H9 (cell line): ENCODE measurements at regions not wholly inside any gene's neighbourhood (a gene's known extent, or its start where the extent isn't known, plus 50 kb on each side); places are given as distances from the start of the nearest gene placed in this dataset.

Experiments used
- DNase-seq: peaks from one replicate; pipeline ENCODE4 v3.0.0-alpha.2; 2017
- H2AFZ ChIP-seq: one replicate; pipeline ENCODE4 v1.6.1; 2013; ENCODE audit warnings: mild to moderate bottlenecking, low read length, control low read depth, moderate library complexity
- H2AK5ac ChIP-seq: 2 replicates; pipeline ENCODE4 v1.6.1; 2013; ENCODE audit warnings: low read length, control low read depth, mixed read lengths; ENCODE audit not compliant: insufficient read length
- H2BK120ac ChIP-seq: one replicate; pipeline ENCODE4 v1.6.1; 2013; ENCODE audit warnings: low read depth, mild to moderate bottlenecking, low read length, control low read depth, inconsistent platforms; ENCODE audit not compliant: poor library complexity, severe bottlenecking
- H2BK12ac ChIP-seq: 2 replicates; pipeline ENCODE4 v1.6.1; 2013; ENCODE audit warnings: low read length, control low read depth, mixed read lengths, low read depth; ENCODE audit not compliant: insufficient read length
- H2BK15ac ChIP-seq: 2 replicates; pipeline ENCODE4 v1.6.1; 2013; ENCODE audit warnings: low read depth, low read length, control low read depth
- H2BK20ac ChIP-seq: one replicate; pipeline ENCODE4 v1.6.1; 2013; ENCODE audit warnings: low read depth, mild to moderate bottlenecking, low read length, control low read depth, inconsistent platforms; ENCODE audit not compliant: poor library complexity, severe bottlenecking
- H2BK5ac ChIP-seq: 2 replicates; pipeline ENCODE4 v1.6.1; 2013; ENCODE audit warnings: low read length, control low read depth, mixed read lengths; ENCODE audit not compliant: insufficient read length
- H3K14ac ChIP-seq: 2 replicates; pipeline ENCODE4 v1.6.1; 2013; ENCODE audit warnings: low read length, control low read depth; ENCODE audit not compliant: insufficient read depth
- H3K18ac ChIP-seq: 2 replicates; pipeline ENCODE4 v1.6.1; 2013; ENCODE audit warnings: low read depth, mild to moderate bottlenecking, mixed read lengths, low read length, control low read depth; ENCODE audit not compliant: insufficient read length
- H3K23ac ChIP-seq: 2 replicates; pipeline ENCODE4 v1.6.1; 2013; ENCODE audit warnings: low read length, control low read depth, mixed read lengths, low read depth; ENCODE audit not compliant: insufficient read length
- H3K23me2 ChIP-seq: 2 replicates; pipeline ENCODE4 v1.6.1; 2013; ENCODE audit warnings: low read depth, mild to moderate bottlenecking, mixed read lengths, low read length, control low read depth; ENCODE audit not compliant: insufficient read length, poor library complexity, severe bottlenecking
- H3K27ac ChIP-seq: 2 replicates; pipeline ENCODE4 v1.5.1; 2013; ENCODE audit warnings: low read length, control low read depth, mixed read lengths, low read depth; ENCODE audit not compliant: insufficient read length
- H3K27me3 ChIP-seq: 2 replicates; pipeline ENCODE4 v1.6.1; 2013; ENCODE audit warnings: low read length, control low read depth, inconsistent platforms; ENCODE audit not compliant: insufficient read depth
- H3K4ac ChIP-seq: 2 replicates; pipeline ENCODE4 v1.6.1; 2013; ENCODE audit warnings: low read depth, mild to moderate bottlenecking, control low read depth, inconsistent platforms, low read length, moderate library complexity
- H3K4me1 ChIP-seq: 2 replicates; pipeline ENCODE4 v1.6.1; 2013; ENCODE audit warnings: low read length, control low read depth, inconsistent platforms; ENCODE audit not compliant: insufficient read depth
- H3K4me2 ChIP-seq: 2 replicates; pipeline ENCODE4 v1.6.1; 2013; ENCODE audit warnings: low read length, control low read depth, mixed read lengths; ENCODE audit not compliant: insufficient read length, insufficient read depth
- H3K56ac ChIP-seq: 2 replicates; pipeline ENCODE4 v1.6.1; 2013; ENCODE audit warnings: low read depth, mild to moderate bottlenecking, mixed read lengths, low read length, control low read depth; ENCODE audit not compliant: insufficient read length
- H3K79me1 ChIP-seq: 2 replicates; pipeline ENCODE4 v1.6.1; 2013; ENCODE audit warnings: low read depth, mild to moderate bottlenecking, moderate library complexity, low read length, control low read depth, inconsistent platforms; ENCODE audit not compliant: insufficient read depth, poor library complexity, severe bottlenecking
- H3K79me2 ChIP-seq: 2 replicates; pipeline ENCODE4 v1.6.1; 2013; ENCODE audit warnings: low read length, control low read depth, inconsistent platforms; ENCODE audit not compliant: insufficient read depth
- H3K9ac ChIP-seq: 2 replicates; pipeline ENCODE4 v1.6.1; 2013; ENCODE audit warnings: low read length, control low read depth, mixed read lengths; ENCODE audit not compliant: insufficient read length; ENCODE audit errors: extremely low read depth
- H3K9me3 ChIP-seq: one replicate; pipeline ENCODE4 v1.6.1; 2013; ENCODE audit warnings: low read depth, low read length, inconsistent platforms; ENCODE audit not compliant: control insufficient read depth
- H3T11ph ChIP-seq: one replicate; pipeline ENCODE4 v1.6.1; 2013; ENCODE audit warnings: mild to moderate bottlenecking, low read length, control low read depth, inconsistent platforms
- H4K20me1 ChIP-seq: one replicate; pipeline ENCODE4 v1.6.1; 2013; ENCODE audit not compliant: control insufficient read depth, insufficient read length, insufficient read depth
- H4K5ac ChIP-seq: 2 replicates; pipeline ENCODE4 v1.6.1; 2013; ENCODE audit warnings: low read depth, mild to moderate bottlenecking, mixed read lengths, low read length, control low read depth; ENCODE audit not compliant: insufficient read length
- H4K8ac ChIP-seq: replicated peaks from 2 replicates; pipeline ENCODE4 v1.6.1; 2013; ENCODE audit warnings: low read length, control low read depth, mixed read lengths, low read depth; ENCODE audit not compliant: insufficient read length
- H4K91ac ChIP-seq: 2 replicates; pipeline ENCODE4 v1.6.1; 2013; ENCODE audit warnings: low read depth, mild to moderate bottlenecking, moderate library complexity, mixed read lengths, low read length, control low read depth; ENCODE audit not compliant: insufficient read length
- H3K27ac Mint-ChIP-seq, 3 experiments: 2 replicates in 2 of 3; 3 replicates in 1 of 3; pipeline ENCODE4 v1.8.0; 2020 to 2021; ENCODE audit warnings: mixed read lengths in 3 of 3, mild to moderate bottlenecking in 1 of 3, moderate library complexity in 1 of 3
- H3K27me3 Mint-ChIP-seq: 2 replicates; pipeline ENCODE4 v1.8.0; 2021; ENCODE audit warnings: low read depth, mild to moderate bottlenecking, moderate library complexity, mixed read lengths
- H3K36me3 Mint-ChIP-seq, 3 experiments: 2 replicates in 2 of 3; 3 replicates in 1 of 3; pipeline ENCODE4 v1.8.0; 2020 to 2021; ENCODE audit warnings: low read depth in 3 of 3, mixed read lengths in 3 of 3; ENCODE audit not compliant: insufficient read depth in 1 of 3
- H3K4me1 Mint-ChIP-seq, 2 experiments: 2 replicates each; pipeline ENCODE4 v1.8.0; 2020; ENCODE audit warnings: mixed read lengths in 2 of 2
- H3K4me3 Mint-ChIP-seq, 2 experiments: 2 replicates in 1 of 2; 3 replicates in 1 of 2; pipeline ENCODE4 v1.8.0; 2020 to 2021; ENCODE audit warnings: mild to moderate bottlenecking in 2 of 2, mixed read lengths in 2 of 2, moderate library complexity in 1 of 2
- H3K9me3 Mint-ChIP-seq, 2 experiments: 2 replicates in 1 of 2; 3 replicates in 1 of 2; pipeline ENCODE4 v1.8.0; 2020; ENCODE audit warnings: mild to moderate bottlenecking in 2 of 2, mixed read lengths in 2 of 2, moderate library complexity in 1 of 2
- WGBS: extraction: QIAGEN DNeasy Blood & Tissue Kit; methylation state at CpG from one replicate; pipeline ENCODE4 v1.1.7; 2013; ENCODE audit warnings: missing lambda C conversion rate, low lambda C conversion rate, mixed read lengths; ENCODE audit not compliant: insufficient read length; ENCODE audit errors: extremely low coverage; 5-methylcytosine and 5-hydroxymethylcytosine counted together
- TF ChIP-seq, protein P1 (sequence below): fragments of 200-600 bp; sonication (generic); conservative IDR thresholded peaks from 3 replicates; pipeline ENCODE4 v1.8.0; 2021; ENCODE audit warnings: antibody characterized with exemption, mild to moderate bottlenecking

DNA sequence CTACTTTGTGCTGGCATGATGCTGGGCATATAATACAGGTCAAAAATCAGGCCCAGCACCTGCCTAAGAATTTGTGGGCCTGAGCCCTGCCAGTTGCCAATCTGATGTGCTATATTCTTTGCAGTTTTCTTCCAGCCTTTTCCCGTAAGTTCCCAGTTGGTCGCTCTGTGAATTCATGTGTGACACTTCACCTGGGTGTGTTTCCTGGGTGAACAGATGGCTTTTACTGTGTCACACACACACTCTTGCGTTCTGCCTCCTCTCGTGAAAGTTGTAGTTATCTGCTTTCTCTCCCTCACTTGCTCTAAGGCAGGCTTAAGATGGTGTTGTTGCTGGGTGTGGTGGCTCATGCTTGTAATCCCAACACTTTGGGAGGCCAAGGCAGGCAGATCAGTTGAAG lies 153.5 kb upstream of the DMRT1 start:
- H3K27me3 ChIP-seq, result no peaks in the 10 kb centered on the region
- no peak overlapping the region for H4K8ac ChIP-seq
- no peak overlapping the region for H2AFZ ChIP-seq
- no peak overlapping the region for H3K4me2 ChIP-seq
- DNase-seq, result no peak
- no peaks in the 10 kb centered on the region for H3K9me3 ChIP-seq
- H3K27ac Mint-ChIP-seq, result peak overlapping the region in 2 of 3 experiments; percentile 12 to 71; a peak in 2 of 7 replicates
- no peaks in the 10 kb centered on the region for H3K27me3 Mint-ChIP-seq
- no peak overlapping the region for H2AK5ac ChIP-seq
- no peak overlapping the region for H3K18ac ChIP-seq
- H3K79me1 ChIP-seq, result no peaks in the 10 kb centered on the region
- no peak overlapping the region for H2BK15ac ChIP-seq
- H3K4me1 Mint-ChIP-seq, result peaks cover 44 to 45% of the 10 kb centered on the region in 2 experiments
- H3K4ac ChIP-seq, result no peak overlapping the region
- no peak overlapping the region for H3K27ac ChIP-seq
- no peaks in the 10 kb centered on the region for H3K23me2 ChIP-seq
- H4K5ac ChIP-seq, result no peak overlapping the region
- H2BK5ac ChIP-seq, result no peak overlapping the region
- H3K14ac ChIP-seq, result no peak overlapping the region
- no peaks in the 10 kb centered on the region for H3K79me2 ChIP-seq
- no peak overlapping the region for H3K9ac ChIP-seq
- H2BK12ac ChIP-seq, result no peak overlapping the region
- no peak overlapping the region for H3K23ac ChIP-seq
- H3K36me3 Mint-ChIP-seq, result peaks cover 0 to 15% (median 8%) of the 10 kb centered on the region in 3 experiments; a peak in 4 of 7 replicates
- TF ChIP-seq, protein P1, sequence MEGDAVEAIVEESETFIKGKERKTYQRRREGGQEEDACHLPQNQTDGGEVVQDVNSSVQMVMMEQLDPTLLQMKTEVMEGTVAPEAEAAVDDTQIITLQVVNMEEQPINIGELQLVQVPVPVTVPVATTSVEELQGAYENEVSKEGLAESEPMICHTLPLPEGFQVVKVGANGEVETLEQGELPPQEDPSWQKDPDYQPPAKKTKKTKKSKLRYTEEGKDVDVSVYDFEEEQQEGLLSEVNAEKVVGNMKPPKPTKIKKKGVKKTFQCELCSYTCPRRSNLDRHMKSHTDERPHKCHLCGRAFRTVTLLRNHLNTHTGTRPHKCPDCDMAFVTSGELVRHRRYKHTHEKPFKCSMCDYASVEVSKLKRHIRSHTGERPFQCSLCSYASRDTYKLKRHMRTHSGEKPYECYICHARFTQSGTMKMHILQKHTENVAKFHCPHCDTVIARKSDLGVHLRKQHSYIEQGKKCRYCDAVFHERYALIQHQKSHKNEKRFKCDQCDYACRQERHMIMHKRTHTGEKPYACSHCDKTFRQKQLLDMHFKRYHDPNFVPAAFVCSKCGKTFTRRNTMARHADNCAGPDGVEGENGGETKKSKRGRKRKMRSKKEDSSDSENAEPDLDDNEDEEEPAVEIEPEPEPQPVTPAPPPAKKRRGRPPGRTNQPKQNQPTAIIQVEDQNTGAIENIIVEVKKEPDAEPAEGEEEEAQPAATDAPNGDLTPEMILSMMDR, result no peak
- H3K9me3 Mint-ChIP-seq, result peaks cover 2 to 9% of the 10 kb centered on the region in 2 experiments; a peak in 2 of 5 replicates
- H2BK20ac ChIP-seq, result no peak overlapping the region
- no peak overlapping the region for H3K4me3 Mint-ChIP-seq
- no peak overlapping the region for H3T11ph ChIP-seq
- H3K56ac ChIP-seq, result no peak overlapping the region
- H4K91ac ChIP-seq, result no peak overlapping the region
- H4K20me1 ChIP-seq, result no peaks in the 10 kb centered on the region
- no peak overlapping the region for H2BK120ac ChIP-seq
- WGBS, result no CpG with 5 or more reads among the region's 4 CpGs
- peaks cover 4% of the 10 kb centered on the region; the same call in 1 of the 2 replicates for H3K4me1 ChIP-seq
